Neuronal stem cell (in vitro differentiated cells): ENCODE measurements at regions not wholly inside any gene's neighbourhood (a gene's known extent, or its start where the extent isn't known, plus 50 kb on each side); places are given as distances from the start of the nearest gene placed in this dataset.

Experiments used
- DNase-seq: peaks from one replicate; pipeline ENCODE4 v3.0.0-alpha.2; 2013; ENCODE audit warnings: low spot score
- H2AFZ ChIP-seq: one replicate; pipeline ENCODE4 v1.6.1; 2013; ENCODE audit warnings: mild to moderate bottlenecking, low read length, inconsistent platforms
- H2AK5ac ChIP-seq: 2 replicates; pipeline ENCODE4 v1.6.1; 2013; ENCODE audit warnings: low read depth, mild to moderate bottlenecking, inconsistent platforms, low read length, moderate library complexity, mixed read lengths
- H2BK120ac ChIP-seq: 2 replicates; pipeline ENCODE4 v1.6.1; 2013; ENCODE audit warnings: low read depth, mild to moderate bottlenecking, inconsistent platforms, low read length, moderate library complexity, mixed read lengths
- H2BK12ac ChIP-seq: one replicate; pipeline ENCODE4 v1.6.1; 2013; ENCODE audit warnings: low read length, inconsistent platforms
- H2BK15ac ChIP-seq: 2 replicates; pipeline ENCODE4 v1.6.1; 2013; ENCODE audit warnings: mild to moderate bottlenecking, low read length, inconsistent platforms, mixed read lengths
- H2BK5ac ChIP-seq: one replicate; pipeline ENCODE4 v1.6.1; 2013; ENCODE audit warnings: inconsistent platforms, mild to moderate bottlenecking, low read length, moderate library complexity
- H3K14ac ChIP-seq: one replicate; pipeline ENCODE4 v1.6.1; 2013; ENCODE audit warnings: low read length, inconsistent platforms
- H3K18ac ChIP-seq: 2 replicates; pipeline ENCODE4 v1.6.1; 2013; ENCODE audit warnings: low read length, inconsistent platforms
- H3K23ac ChIP-seq: 2 replicates; pipeline ENCODE4 v1.6.1; 2013; ENCODE audit warnings: low read depth, mild to moderate bottlenecking, mixed read lengths, low read length, inconsistent platforms; ENCODE audit not compliant: poor library complexity
- H3K27ac ChIP-seq: replicated peaks from 3 replicates; pipeline ENCODE4 v1.5.1; 2013; ENCODE audit warnings: low read length, inconsistent platforms
- H3K27me3 ChIP-seq, 3 experiments: 2 replicates each; pipeline ENCODE4 v1.6.1; 2013; ENCODE audit warnings: low read length in 3 of 3, mild to moderate bottlenecking in 2 of 3, inconsistent platforms in 1 of 3, low read depth in 1 of 3, mixed read lengths in 1 of 3, moderate library complexity in 1 of 3; ENCODE audit not compliant: control insufficient read depth in 3 of 3, insufficient read depth in 3 of 3
- H3K36me3 ChIP-seq, 2 donors: replicated peaks in 1 of 2; 2 replicates each; pipeline ENCODE4 v1.6.1; 2013; ENCODE audit warnings: low read length in 2 of 2; ENCODE audit not compliant: control insufficient read depth in 2 of 2, insufficient read depth in 2 of 2
- H3K4ac ChIP-seq: 2 replicates; pipeline ENCODE4 v1.6.1; 2013; ENCODE audit warnings: inconsistent platforms, mild to moderate bottlenecking, low read length, moderate library complexity
- H3K4me1 ChIP-seq, 2 donors: 1 replicate in 1 of 2; 2 replicates in 1 of 2; pipeline ENCODE4 v1.6.1; 2013; ENCODE audit warnings: low read length in 2 of 2, low read depth in 1 of 2; ENCODE audit not compliant: control insufficient read depth in 2 of 2, insufficient read depth in 1 of 2
- H3K4me2 ChIP-seq: one replicate; pipeline ENCODE4 v1.6.1; 2013; ENCODE audit warnings: mild to moderate bottlenecking, low read length, inconsistent platforms; ENCODE audit not compliant: insufficient read depth, poor library complexity, severe bottlenecking
- H3K4me3 ChIP-seq, 2 donors: 2 replicates each; pipeline ENCODE4 v1.5.1; 2013; ENCODE audit warnings: low read length in 2 of 2, mild to moderate bottlenecking in 2 of 2, inconsistent platforms in 1 of 2, moderate library complexity in 1 of 2
- H3K79me1 ChIP-seq: one replicate; pipeline ENCODE4 v1.6.1; 2013; ENCODE audit warnings: low read depth, mild to moderate bottlenecking, inconsistent platforms, low read length, moderate library complexity
- H3K9ac ChIP-seq: one replicate; pipeline ENCODE4 v1.6.1; 2013; ENCODE audit warnings: mild to moderate bottlenecking, low read depth, low read length, inconsistent platforms; ENCODE audit not compliant: poor library complexity
- H3K9me3 ChIP-seq, 2 donors: replicated peaks in 1 of 2; 2 replicates each; pipeline versions ENCODE3 to v1.6.1; 2013; ENCODE audit warnings: low read length in 2 of 2, mild to moderate bottlenecking in 2 of 2, inconsistent platforms in 1 of 2, low read depth in 1 of 2, mixed read lengths in 1 of 2, moderate library complexity in 1 of 2; ENCODE audit not compliant: control insufficient read depth in 2 of 2, insufficient read depth in 1 of 2
- H4K8ac ChIP-seq: one replicate; pipeline ENCODE4 v1.6.1; 2013; ENCODE audit warnings: low read depth, mild to moderate bottlenecking, inconsistent platforms, low read length, moderate library complexity
- H4K91ac ChIP-seq: one replicate; pipeline ENCODE4 v1.6.1; 2013; ENCODE audit warnings: low read length, low read depth, mild to moderate bottlenecking, inconsistent platforms; ENCODE audit not compliant: poor library complexity
- WGBS, 2 donors: extraction: QIAGEN DNeasy Blood & Tissue Kit; methylation state at CpG; one replicate each; pipeline ENCODE4 v1.1.7; 2013; ENCODE audit warnings: missing lambda C conversion rate in 2 of 2, mixed read lengths in 1 of 2; ENCODE audit not compliant: insufficient read length in 2 of 2, insufficient replicate concordance in 1 of 2; ENCODE audit errors: extremely low coverage in 2 of 2; 5-methylcytosine and 5-hydroxymethylcytosine counted together

- H3K27ac ChIP-seq = no peak overlapping the region
- DNase-seq = no peak
- no peaks in the 10 kb centered on the region for H3K79me1 ChIP-seq
These were observed 90.1 kb downstream of the RSPH3 start for GRCh38 chr6:158909938-158910337.

GRCh38 chr6:158908606-158909005 lies 89.4 kb upstream of the EZR start:
- DNase-seq = no peak
- no CpG with 5 or more reads among the region's 1 CpG for WGBS, 2 donors
- Histone ChIP-seq H4K91ac (no peak overlapping the region), H3K79me1 (no peaks in the 10 kb centered on the region), H3K9ac (no peak overlapping the region), H2BK12ac (no peak overlapping the region), H4K8ac (no peak overlapping the region), H2AFZ (no peak overlapping the region), H2BK120ac (no peak overlapping the region), H3K9me3 (peaks cover 2 to 18% of the 10 kb centered on the region in 2 donors), H3K4me2 (no peak overlapping the region), H3K36me3 (no peaks in the 10 kb centered on the region), H3K27ac (no peak overlapping the region), H3K4ac (no peak overlapping the region), H3K4me1 (peaks cover 9 to 12% of the 10 kb centered on the region in 2 donors), H2BK5ac (no peak overlapping the region), H2AK5ac (no peak overlapping the region), H3K27me3 (no peaks in the 10 kb centered on the region), H3K23ac (no peak overlapping the region), H2BK15ac (no peak overlapping the region), H3K4me3 (no peak overlapping the region), H3K14ac (no peak overlapping the region), H3K18ac (no peak overlapping the region)

More at GRCh38 chr6:158909938-158910337, 90.1 kb downstream of the RSPH3 start:
- Histone ChIP-seq H3K9me3 (peaks cover 2 to 15% of the 10 kb centered on the region in 2 donors), H3K4me1 (peaks cover 10 to 12% of the 10 kb centered on the region in 2 donors), H3K9ac (no peak overlapping the region), H3K4me2 (no peak overlapping the region), H2BK12ac (no peak overlapping the region), H4K8ac (no peak overlapping the region), H2BK120ac (no peak overlapping the region), H3K4ac (peak overlapping the region; percentile 10), H3K27me3 (no peaks in the 10 kb centered on the region), H3K14ac (no peak overlapping the region), H2BK15ac (peak overlapping the region; percentile 4), H4K91ac (no peak overlapping the region), H2BK5ac (no peak overlapping the region), H2AK5ac (no peak overlapping the region), H3K18ac (peak overlapping the region; percentile 76), H3K4me3 (no peak overlapping the region), H3K36me3 (no peaks in the 10 kb centered on the region), H2AFZ (peak overlapping the region; percentile 79), H3K23ac (no peak overlapping the region)
- WGBS, 2 donors = no CpG with 5 or more reads among the region's 13 CpGs

GRCh38 chr6:158907931-158908330 lies 88.8 kb upstream of the EZR start:
- H3K4ac ChIP-seq = no peak overlapping the region
- peak overlapping the region; percentile 56 for H3K14ac ChIP-seq
- no peak overlapping the region for H4K91ac ChIP-seq
- H3K4me3 ChIP-seq = no peak overlapping the region
- H2AK5ac ChIP-seq = peak overlapping the region; percentile 61
- peaks cover 2 to 18% of the 10 kb centered on the region in 2 donors for H3K9me3 ChIP-seq
- H3K27ac ChIP-seq = no peak overlapping the region
- H3K9ac ChIP-seq = no peak overlapping the region
- no peaks in the 10 kb centered on the region for H3K27me3 ChIP-seq
- H2BK15ac ChIP-seq = no peak overlapping the region
- H3K23ac ChIP-seq = no peak overlapping the region
- no peaks in the 10 kb centered on the region for H3K36me3 ChIP-seq
- no peak overlapping the region for H2BK120ac ChIP-seq
- H3K18ac ChIP-seq = no peak overlapping the region
- peaks cover 9 to 12% of the 10 kb centered on the region in 2 donors for H3K4me1 ChIP-seq
- H3K79me1 ChIP-seq = no peaks in the 10 kb centered on the region
- DNase-seq = no peak
- no peak overlapping the region for H2BK12ac ChIP-seq
- WGBS, 2 donors = no CpG with 5 or more reads among the region's 10 CpGs
- H2BK5ac ChIP-seq = no peak overlapping the region
- H3K4me2 ChIP-seq = no peak overlapping the region
- no peak overlapping the region for H4K8ac ChIP-seq
- H2AFZ ChIP-seq = no peak overlapping the region

- WGBS, 2 donors = no CpG with 5 or more reads among the region's 4 CpGs
- Histone ChIP-seq H3K4me1 (peaks cover 9 to 12% of the 10 kb centered on the region in 2 donors), H2AFZ (no peak overlapping the region), H2BK12ac (no peak overlapping the region), H3K14ac (no peak overlapping the region), H3K79me1 (no peaks in the 10 kb centered on the region), H4K91ac (no peak overlapping the region), H3K27ac (no peak overlapping the region), H3K9ac (no peak overlapping the region), H3K18ac (no peak overlapping the region), H3K36me3 (no peaks in the 10 kb centered on the region), H3K9me3 (peaks cover 2 to 18% of the 10 kb centered on the region in 2 donors), H2BK120ac (no peak overlapping the region), H2AK5ac (no peak overlapping the region), H3K27me3 (no peaks in the 10 kb centered on the region), H3K23ac (no peak overlapping the region), H3K4me3 (no peak overlapping the region), H4K8ac (no peak overlapping the region), H2BK5ac (no peak overlapping the region), H3K4me2 (no peak overlapping the region), H2BK15ac (no peak overlapping the region), H3K4ac (no peak overlapping the region)
- no peak for DNase-seq
These were observed 87.8 kb upstream of the EZR start for GRCh38 chr6:158906926-158907325.
